Keratinocyte (primary cell): ENCODE measurements at regions not wholly inside any gene's neighbourhood (a gene's known extent, or its start where the extent isn't known, plus 50 kb on each side); places are given as distances from the start of the nearest gene placed in this dataset.

Experiments used
- EZH2 ChIP-seq: IDR thresholded peaks from one replicate; pipeline ENCODE4 v1.6.1; 2012; ENCODE audit warnings: inconsistent platforms, mild to moderate bottlenecking, low read length, moderate library complexity
- TF ChIP-seq, protein P1 (sequence below), 3 experiments: IDR thresholded peaks in 1 of 3; conservative IDR thresholded peaks in 1 of 3; optimal IDR thresholded peaks in 1 of 3; 2 replicates in 2 of 3; 3 replicates in 1 of 3; pipeline versions ENCODE3 to v1.5.1; 2011; ENCODE audit warnings: low read length in 3 of 3, mild to moderate bottlenecking in 3 of 3, moderate library complexity in 2 of 3, control low read depth in 1 of 3, inconsistent platforms in 1 of 3; ENCODE audit not compliant: insufficient read depth in 2 of 3; ENCODE audit errors: extremely low read depth in 1 of 3

DNA sequence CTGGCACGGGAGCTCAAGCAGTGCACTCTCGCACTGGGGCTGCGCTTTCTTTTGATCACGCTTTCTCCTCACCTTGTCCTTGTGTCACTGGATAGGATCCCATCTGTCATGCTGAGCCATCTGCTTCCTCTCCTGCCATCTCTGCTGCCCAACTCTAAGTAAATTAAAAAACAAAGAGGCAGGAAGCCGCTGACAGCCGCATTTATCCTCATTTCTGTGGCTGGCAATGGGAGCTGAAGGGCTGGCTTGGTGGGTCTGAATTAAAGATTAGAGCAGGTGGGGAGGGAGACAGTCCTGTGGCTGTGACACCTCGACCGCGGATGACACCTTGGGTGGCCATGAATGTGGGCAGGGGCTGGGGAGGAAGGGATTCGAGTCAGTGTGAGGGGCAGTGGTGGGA, 159.2 kb upstream of the ALDH1B1 start:
- TF ChIP-seq, protein P1, sequence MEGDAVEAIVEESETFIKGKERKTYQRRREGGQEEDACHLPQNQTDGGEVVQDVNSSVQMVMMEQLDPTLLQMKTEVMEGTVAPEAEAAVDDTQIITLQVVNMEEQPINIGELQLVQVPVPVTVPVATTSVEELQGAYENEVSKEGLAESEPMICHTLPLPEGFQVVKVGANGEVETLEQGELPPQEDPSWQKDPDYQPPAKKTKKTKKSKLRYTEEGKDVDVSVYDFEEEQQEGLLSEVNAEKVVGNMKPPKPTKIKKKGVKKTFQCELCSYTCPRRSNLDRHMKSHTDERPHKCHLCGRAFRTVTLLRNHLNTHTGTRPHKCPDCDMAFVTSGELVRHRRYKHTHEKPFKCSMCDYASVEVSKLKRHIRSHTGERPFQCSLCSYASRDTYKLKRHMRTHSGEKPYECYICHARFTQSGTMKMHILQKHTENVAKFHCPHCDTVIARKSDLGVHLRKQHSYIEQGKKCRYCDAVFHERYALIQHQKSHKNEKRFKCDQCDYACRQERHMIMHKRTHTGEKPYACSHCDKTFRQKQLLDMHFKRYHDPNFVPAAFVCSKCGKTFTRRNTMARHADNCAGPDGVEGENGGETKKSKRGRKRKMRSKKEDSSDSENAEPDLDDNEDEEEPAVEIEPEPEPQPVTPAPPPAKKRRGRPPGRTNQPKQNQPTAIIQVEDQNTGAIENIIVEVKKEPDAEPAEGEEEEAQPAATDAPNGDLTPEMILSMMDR (optimal IDR thresholded peaks at IDR 0.05 in 1 of 3, IDR thresholded peaks at IDR 0.05 in 1 of 3, conservative IDR thresholded peaks at IDR 0.05 in 1 of 3; ENCODE audit: extremely low read depth in 1 of 3, insufficient read depth in 2 of 3, low read length in 3 of 3), result no peak
- TF ChIP-seq EZH2, result no peak
